Suprapubic skin (tissue), 3 donors: ENCODE measurements at regions not wholly inside any gene's neighbourhood (a gene's known extent, or its start where the extent isn't known, plus 50 kb on each side); places are given as distances from the start of the nearest gene placed in this dataset.

ENCODE experiments used
- EP300 ChIP-seq: sonication (generic); formaldehyde crosslinking; IDR thresholded peaks from one replicate; pipeline ENCODE4 v1.6.1; 2017; ENCODE audit warnings: antibody characterized with exemption
- POLR2A ChIP-seq, 2 donors: fragments of 450-650 bp; IDR thresholded peaks; one replicate each; pipeline ENCODE4 v1.6.1; 2017; ENCODE audit warnings: antibody characterized with exemption in 2 of 2, mild to moderate bottlenecking in 2 of 2, moderate library complexity in 2 of 2
- TF ChIP-seq, protein P1 (sequence below), 2 donors: fragments of 200-600 bp in 1 of 2; fragments of 450-650 bp in 1 of 2; sonication (generic) in 1 of 2; IDR thresholded peaks; one replicate each; pipeline ENCODE4 v1.5.1; 2016 to 2019; ENCODE audit warnings: antibody characterized with exemption in 2 of 2, mild to moderate bottlenecking in 1 of 2, moderate library complexity in 1 of 2

DNA sequence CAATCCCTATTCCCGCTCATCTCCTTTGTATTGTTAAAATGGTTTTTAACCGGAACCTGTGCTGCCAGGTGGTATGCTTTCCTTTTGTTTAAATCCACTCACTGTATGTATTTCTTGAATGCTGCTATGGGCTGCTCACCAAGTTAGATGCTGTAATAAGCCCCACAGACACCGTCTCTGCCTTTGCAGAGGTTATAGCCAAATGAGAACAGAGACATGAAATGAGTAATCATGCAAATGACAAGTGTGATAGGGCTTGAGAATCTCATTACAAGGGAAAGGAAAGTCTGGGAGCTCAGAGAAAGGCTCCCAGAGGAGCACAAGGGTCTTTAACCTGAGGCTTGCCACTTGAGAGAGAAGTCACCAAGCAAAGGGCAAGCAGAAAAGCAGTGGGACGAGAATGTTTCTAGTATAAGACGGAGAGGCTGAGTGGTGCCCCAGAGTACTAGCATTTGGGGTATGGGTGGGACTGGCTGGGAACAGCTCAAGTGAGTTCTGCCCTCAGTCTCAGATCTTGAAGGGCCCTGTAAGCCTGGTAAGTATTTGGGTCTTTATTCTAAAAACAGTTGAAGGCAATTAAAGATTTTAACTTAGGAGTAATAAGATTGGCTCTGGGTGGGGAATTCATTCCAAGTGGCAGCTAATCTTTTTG, 110.8 kb upstream of the H2AZ1 start:
- TF ChIP-seq, protein P1, sequence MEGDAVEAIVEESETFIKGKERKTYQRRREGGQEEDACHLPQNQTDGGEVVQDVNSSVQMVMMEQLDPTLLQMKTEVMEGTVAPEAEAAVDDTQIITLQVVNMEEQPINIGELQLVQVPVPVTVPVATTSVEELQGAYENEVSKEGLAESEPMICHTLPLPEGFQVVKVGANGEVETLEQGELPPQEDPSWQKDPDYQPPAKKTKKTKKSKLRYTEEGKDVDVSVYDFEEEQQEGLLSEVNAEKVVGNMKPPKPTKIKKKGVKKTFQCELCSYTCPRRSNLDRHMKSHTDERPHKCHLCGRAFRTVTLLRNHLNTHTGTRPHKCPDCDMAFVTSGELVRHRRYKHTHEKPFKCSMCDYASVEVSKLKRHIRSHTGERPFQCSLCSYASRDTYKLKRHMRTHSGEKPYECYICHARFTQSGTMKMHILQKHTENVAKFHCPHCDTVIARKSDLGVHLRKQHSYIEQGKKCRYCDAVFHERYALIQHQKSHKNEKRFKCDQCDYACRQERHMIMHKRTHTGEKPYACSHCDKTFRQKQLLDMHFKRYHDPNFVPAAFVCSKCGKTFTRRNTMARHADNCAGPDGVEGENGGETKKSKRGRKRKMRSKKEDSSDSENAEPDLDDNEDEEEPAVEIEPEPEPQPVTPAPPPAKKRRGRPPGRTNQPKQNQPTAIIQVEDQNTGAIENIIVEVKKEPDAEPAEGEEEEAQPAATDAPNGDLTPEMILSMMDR (IDR thresholded peaks at IDR 0.05), result no peak
- TF ChIP-seq POLR2A (IDR thresholded peaks at IDR 0.05) (no peak), EP300 (no peak)
